ENCODE measurements at regions not wholly inside any gene's neighbourhood (a gene's known extent, or its start where the extent isn't known, plus 50 kb on each side); places are given as distances from the start of the nearest gene placed in this dataset.
"Not testable (repeated sequence)": the region's sequence is repeated elsewhere in the genome, so short reads cannot be mapped to it uniquely, and the experiment has no call there.

DNA sequence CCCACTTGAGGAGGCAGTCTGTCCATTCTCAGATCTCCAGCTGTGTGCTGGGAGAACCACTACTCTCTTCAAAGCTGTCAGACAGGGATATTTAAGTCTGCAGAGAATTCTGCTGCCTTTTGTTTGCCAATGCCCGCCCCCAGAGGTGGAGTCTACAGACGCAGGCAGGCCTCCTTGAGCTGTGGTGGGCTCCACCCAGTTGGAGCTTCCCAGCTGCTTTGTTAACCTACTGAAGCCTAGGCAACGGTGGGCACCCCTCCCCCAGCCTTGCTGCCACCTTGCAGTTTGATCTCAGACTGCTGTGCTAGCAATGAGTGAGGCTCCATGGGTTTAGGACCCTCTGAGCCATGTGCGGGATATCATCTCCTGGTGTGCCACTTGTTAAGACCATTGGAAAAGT is 119.4 kb upstream of the ZNF195 start:
- CTCF ChIA-PET; BruUV-seq (replicated peaks); H3K27ac Mint-ChIP-seq (ENCODE audit: unreplicated experiment); H3K36me3 Mint-ChIP-seq (ENCODE audit: insufficient read depth, unreplicated experiment); DNase-seq; intact Hi-C loops (cut with micrococcal nuclease; ENCODE audit: unreplicated experiment); H3K4me1 Mint-ChIP-seq (ENCODE audit: low read depth, unreplicated experiment); H3K4me3 Mint-ChIP-seq (ENCODE audit: low read depth, unreplicated experiment); H3K9me3 Mint-ChIP-seq (ENCODE audit: low read depth, unreplicated experiment): not testable (repeated sequence)
- H3K27me3 Mint-ChIP-seq (ENCODE audit: unreplicated experiment) = peaks cover 45% of the 10 kb centered on the region

GRCh38 chr11:3493152-3493551 is 114.2 kb upstream of the ZNF195 start:
- H3K4me1 Mint-ChIP-seq (ENCODE audit: low read depth, unreplicated experiment); H3K9me3 Mint-ChIP-seq (ENCODE audit: low read depth, unreplicated experiment); BruUV-seq (replicated peaks); H3K27ac Mint-ChIP-seq (ENCODE audit: unreplicated experiment); CTCF ChIA-PET; DNase-seq; H3K4me3 Mint-ChIP-seq (ENCODE audit: low read depth, unreplicated experiment); intact Hi-C loops (cut with micrococcal nuclease; ENCODE audit: unreplicated experiment); H3K36me3 Mint-ChIP-seq (ENCODE audit: insufficient read depth, unreplicated experiment): not testable (repeated sequence)
- H3K27me3 Mint-ChIP-seq (ENCODE audit: unreplicated experiment) = peaks cover 46% of the 10 kb centered on the region

GRCh38 chr11:3488003-3488402 is 109.1 kb upstream of the ZNF195 start:
- H3K9me3 Mint-ChIP-seq (ENCODE audit: low read depth, unreplicated experiment); H3K27ac Mint-ChIP-seq (ENCODE audit: unreplicated experiment); CTCF ChIA-PET; H3K4me3 Mint-ChIP-seq (ENCODE audit: low read depth, unreplicated experiment); BruUV-seq (replicated peaks); intact Hi-C loops (cut with micrococcal nuclease; ENCODE audit: unreplicated experiment); H3K36me3 Mint-ChIP-seq (ENCODE audit: insufficient read depth, unreplicated experiment); DNase-seq; H3K4me1 Mint-ChIP-seq (ENCODE audit: low read depth, unreplicated experiment): not testable (repeated sequence)
- peaks cover 59% of the 10 kb centered on the region for H3K27me3 Mint-ChIP-seq (ENCODE audit: unreplicated experiment)

GRCh38 chr11:3485737-3486136 is 106.8 kb upstream of the ZNF195 start:
- H3K9me3 Mint-ChIP-seq (ENCODE audit: low read depth, unreplicated experiment); H3K36me3 Mint-ChIP-seq (ENCODE audit: insufficient read depth, unreplicated experiment); intact Hi-C loops (cut with micrococcal nuclease; ENCODE audit: unreplicated experiment); H3K4me1 Mint-ChIP-seq (ENCODE audit: low read depth, unreplicated experiment); H3K4me3 Mint-ChIP-seq (ENCODE audit: low read depth, unreplicated experiment); DNase-seq; H3K27ac Mint-ChIP-seq (ENCODE audit: unreplicated experiment); CTCF ChIA-PET; BruUV-seq (replicated peaks): not testable (repeated sequence)
- H3K27me3 Mint-ChIP-seq (ENCODE audit: unreplicated experiment) = peaks cover 80% of the 10 kb centered on the region

GRCh38 chr11:3476937-3477885 is 98.3 kb upstream of the ZNF195 start:
- H3K36me3 Mint-ChIP-seq (ENCODE audit: insufficient read depth, unreplicated experiment); H3K9me3 Mint-ChIP-seq (ENCODE audit: low read depth, unreplicated experiment); intact Hi-C loops (cut with micrococcal nuclease; ENCODE audit: unreplicated experiment); BruUV-seq (replicated peaks): not testable (repeated sequence)
- peak; percentile 74 for DNase-seq
- Mint-ChIP-seq H3K4me3 (ENCODE audit: low read depth, unreplicated experiment) (peak overlapping the region; percentile 64), H3K27ac (ENCODE audit: unreplicated experiment) (peak overlapping the region; percentile 93), H3K27me3 (ENCODE audit: unreplicated experiment) (peaks cover 30% of the 10 kb centered on the region), H3K4me1 (ENCODE audit: low read depth, unreplicated experiment) (peaks cover 11% of the 10 kb centered on the region)
- TF ChIP-seq, protein P1, sequence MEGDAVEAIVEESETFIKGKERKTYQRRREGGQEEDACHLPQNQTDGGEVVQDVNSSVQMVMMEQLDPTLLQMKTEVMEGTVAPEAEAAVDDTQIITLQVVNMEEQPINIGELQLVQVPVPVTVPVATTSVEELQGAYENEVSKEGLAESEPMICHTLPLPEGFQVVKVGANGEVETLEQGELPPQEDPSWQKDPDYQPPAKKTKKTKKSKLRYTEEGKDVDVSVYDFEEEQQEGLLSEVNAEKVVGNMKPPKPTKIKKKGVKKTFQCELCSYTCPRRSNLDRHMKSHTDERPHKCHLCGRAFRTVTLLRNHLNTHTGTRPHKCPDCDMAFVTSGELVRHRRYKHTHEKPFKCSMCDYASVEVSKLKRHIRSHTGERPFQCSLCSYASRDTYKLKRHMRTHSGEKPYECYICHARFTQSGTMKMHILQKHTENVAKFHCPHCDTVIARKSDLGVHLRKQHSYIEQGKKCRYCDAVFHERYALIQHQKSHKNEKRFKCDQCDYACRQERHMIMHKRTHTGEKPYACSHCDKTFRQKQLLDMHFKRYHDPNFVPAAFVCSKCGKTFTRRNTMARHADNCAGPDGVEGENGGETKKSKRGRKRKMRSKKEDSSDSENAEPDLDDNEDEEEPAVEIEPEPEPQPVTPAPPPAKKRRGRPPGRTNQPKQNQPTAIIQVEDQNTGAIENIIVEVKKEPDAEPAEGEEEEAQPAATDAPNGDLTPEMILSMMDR (IDR thresholded peaks at IDR 0.05; ENCODE audit: unreplicated experiment) = peak; percentile 32
- CTCF ChIA-PET = interaction anchor here (1.0 kb wide), 1 partner anchor 104 kb away, joined by 4 read pairs; no protein-coding TSS in a partner anchor

DNA sequence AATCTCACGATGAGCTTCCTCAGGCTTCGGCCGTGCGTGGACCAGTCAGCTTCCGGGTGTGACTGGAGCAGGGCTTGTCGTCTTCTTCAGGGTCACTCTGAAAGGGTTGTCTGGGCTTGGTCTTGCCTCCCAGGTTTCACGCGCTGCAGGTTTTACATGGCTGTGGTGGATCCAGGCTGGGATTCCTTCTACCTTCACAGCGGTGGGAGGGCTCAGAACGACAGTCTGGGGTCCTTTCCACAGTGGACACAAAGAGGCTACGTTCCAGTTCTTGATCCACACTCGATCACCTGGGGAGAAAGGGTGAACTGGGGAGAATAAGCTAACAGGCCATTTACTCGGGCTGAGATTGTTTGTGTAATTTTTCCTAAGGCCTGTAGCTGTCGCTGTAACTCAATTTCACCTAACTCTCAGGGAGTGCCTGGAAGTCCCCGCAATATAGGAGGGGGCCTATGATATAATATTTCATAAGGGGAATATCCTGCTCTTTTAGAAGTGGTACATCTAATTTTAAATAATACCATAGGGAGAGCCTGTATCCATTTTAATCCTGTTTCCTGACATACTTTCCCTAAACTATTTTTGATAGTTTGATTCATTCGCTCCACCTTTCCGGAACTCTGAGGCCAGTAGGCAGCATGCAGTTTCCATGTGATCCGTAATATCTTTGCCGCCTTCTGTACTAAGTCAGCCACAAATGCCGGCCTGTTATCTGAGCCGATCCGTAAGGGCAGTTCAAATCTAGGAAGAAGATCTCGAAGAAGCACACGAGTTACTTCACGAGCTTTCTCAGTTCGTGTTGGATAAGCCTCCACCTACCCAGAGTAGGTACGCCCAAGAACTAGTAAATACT is 97.4 kb upstream of the ZNF195 start:
- H3K9me3 Mint-ChIP-seq (ENCODE audit: low read depth, unreplicated experiment); intact Hi-C loops (cut with micrococcal nuclease; ENCODE audit: unreplicated experiment); H3K36me3 Mint-ChIP-seq (ENCODE audit: insufficient read depth, unreplicated experiment); DNase-seq: not testable (repeated sequence)
- Mint-ChIP-seq H3K27me3 (ENCODE audit: unreplicated experiment) (peaks cover 25% of the 10 kb centered on the region), H3K4me1 (ENCODE audit: low read depth, unreplicated experiment) (peaks cover 11% of the 10 kb centered on the region), H3K27ac (ENCODE audit: unreplicated experiment) (peak overlapping the region; percentile 93), H3K4me3 (ENCODE audit: low read depth, unreplicated experiment) (peak overlapping the region; percentile 64)
- TSS peak; percentile 94 for BruUV-seq (replicated peaks)
- CTCF ChIA-PET = interaction anchor here (1.0 kb wide), 1 partner anchor 104 kb away, joined by 4 read pairs; no protein-coding TSS in a partner anchor

DNA sequence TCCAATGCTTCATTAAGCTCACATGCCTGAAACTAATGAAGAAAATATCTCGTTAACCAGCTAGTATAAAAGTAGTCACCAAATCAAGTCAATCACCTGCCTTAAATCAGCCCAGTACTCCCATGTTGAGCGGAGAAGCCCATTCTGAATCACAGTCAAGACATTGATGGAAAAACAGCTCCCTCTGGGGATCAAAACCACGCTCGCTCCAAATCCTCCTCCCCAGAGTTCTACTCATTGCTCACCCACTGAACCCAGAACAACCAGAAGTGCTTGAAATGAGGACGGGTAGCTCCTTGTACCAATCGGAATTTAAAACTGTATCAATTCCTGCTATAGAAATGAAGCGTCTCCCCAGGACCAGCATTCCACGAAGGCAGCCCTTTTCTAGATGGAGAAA is 90.0 kb upstream of the ZNF195 start:
- H3K27ac Mint-ChIP-seq (ENCODE audit: unreplicated experiment); H3K4me1 Mint-ChIP-seq (ENCODE audit: low read depth, unreplicated experiment); H3K4me3 Mint-ChIP-seq (ENCODE audit: low read depth, unreplicated experiment); H3K9me3 Mint-ChIP-seq (ENCODE audit: low read depth, unreplicated experiment); CTCF ChIA-PET; BruUV-seq (replicated peaks); intact Hi-C loops (cut with micrococcal nuclease; ENCODE audit: unreplicated experiment); H3K36me3 Mint-ChIP-seq (ENCODE audit: insufficient read depth, unreplicated experiment): not testable (repeated sequence)
- peaks cover 63% of the 10 kb centered on the region for H3K27me3 Mint-ChIP-seq (ENCODE audit: unreplicated experiment)
- peak; percentile 15 for DNase-seq

DNA sequence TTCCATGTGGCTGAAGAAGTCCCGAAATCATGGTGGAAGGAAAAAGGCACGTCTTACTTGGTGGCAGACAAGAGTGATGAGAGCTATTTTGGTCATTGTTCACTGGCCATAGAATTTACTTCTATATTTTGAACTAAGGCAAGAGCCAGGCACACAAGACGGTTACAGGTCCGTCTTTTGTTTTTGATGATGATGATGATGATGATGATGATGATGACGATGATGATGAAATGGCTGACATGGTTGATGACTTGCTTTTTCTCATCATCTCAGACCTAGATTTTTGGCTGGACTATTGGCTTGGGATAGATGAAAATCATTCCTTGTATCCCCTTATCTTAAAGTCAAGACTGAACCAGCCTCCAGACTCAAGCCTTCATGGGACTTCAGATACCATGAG is 88.7 kb upstream of the ZNF195 start:
- H3K27ac Mint-ChIP-seq (ENCODE audit: unreplicated experiment); BruUV-seq (replicated peaks); H3K36me3 Mint-ChIP-seq (ENCODE audit: insufficient read depth, unreplicated experiment); H3K4me3 Mint-ChIP-seq (ENCODE audit: low read depth, unreplicated experiment); CTCF ChIA-PET; DNase-seq; H3K4me1 Mint-ChIP-seq (ENCODE audit: low read depth, unreplicated experiment); H3K9me3 Mint-ChIP-seq (ENCODE audit: low read depth, unreplicated experiment); intact Hi-C loops (cut with micrococcal nuclease; ENCODE audit: unreplicated experiment): not testable (repeated sequence)
- H3K27me3 Mint-ChIP-seq (ENCODE audit: unreplicated experiment) = peaks cover 53% of the 10 kb centered on the region

- CTCF ChIA-PET; intact Hi-C loops (cut with micrococcal nuclease; ENCODE audit: unreplicated experiment); DNase-seq; BruUV-seq (replicated peaks); H3K36me3 Mint-ChIP-seq (ENCODE audit: insufficient read depth, unreplicated experiment); H3K9me3 Mint-ChIP-seq (ENCODE audit: low read depth, unreplicated experiment); H3K27ac Mint-ChIP-seq (ENCODE audit: unreplicated experiment): not testable (repeated sequence)
- H3K4me3 Mint-ChIP-seq (ENCODE audit: low read depth, unreplicated experiment) = peak overlapping the region; percentile 24
- H3K4me1 Mint-ChIP-seq (ENCODE audit: low read depth, unreplicated experiment) = peaks cover 15% of the 10 kb centered on the region
- peaks cover 66% of the 10 kb centered on the region for H3K27me3 Mint-ChIP-seq (ENCODE audit: unreplicated experiment)
These were observed 76.7 kb upstream of the ZNF195 start for GRCh38 chr11:3455666-3456065.
